Hippocampal formation (tissue), 2 donors: ENCODE measurements at regions not wholly inside any gene's neighbourhood (a gene's known extent, or its start where the extent isn't known, plus 50 kb on each side); places are given as distances from the start of the nearest gene placed in this dataset.
"Not testable (repeated sequence)": the region's sequence is repeated elsewhere in the genome, so short reads cannot be mapped to it uniquely, and the experiment has no call there.

ENCODE experiments used
- DNase-seq, 2 donors: peaks; one replicate each; lab custom pipeline; 2025; lab: John Stamatoyannopoulos, UW

GRCh38 chr5:121485999-121486398 is 365.7 kb upstream of the FTMT start:
- DNase-seq = not testable (repeated sequence)

- no peak for DNase-seq
These were observed 361.7 kb upstream of the FTMT start for GRCh38 chr5:121489972-121490371.

GRCh38 chr5:121497176-121497575 is 354.5 kb upstream of the FTMT start:
- DNase-seq = no peak

- DNase-seq = no peak
These were observed 351.4 kb upstream of the FTMT start for GRCh38 chr5:121500310-121500709.

DNA sequence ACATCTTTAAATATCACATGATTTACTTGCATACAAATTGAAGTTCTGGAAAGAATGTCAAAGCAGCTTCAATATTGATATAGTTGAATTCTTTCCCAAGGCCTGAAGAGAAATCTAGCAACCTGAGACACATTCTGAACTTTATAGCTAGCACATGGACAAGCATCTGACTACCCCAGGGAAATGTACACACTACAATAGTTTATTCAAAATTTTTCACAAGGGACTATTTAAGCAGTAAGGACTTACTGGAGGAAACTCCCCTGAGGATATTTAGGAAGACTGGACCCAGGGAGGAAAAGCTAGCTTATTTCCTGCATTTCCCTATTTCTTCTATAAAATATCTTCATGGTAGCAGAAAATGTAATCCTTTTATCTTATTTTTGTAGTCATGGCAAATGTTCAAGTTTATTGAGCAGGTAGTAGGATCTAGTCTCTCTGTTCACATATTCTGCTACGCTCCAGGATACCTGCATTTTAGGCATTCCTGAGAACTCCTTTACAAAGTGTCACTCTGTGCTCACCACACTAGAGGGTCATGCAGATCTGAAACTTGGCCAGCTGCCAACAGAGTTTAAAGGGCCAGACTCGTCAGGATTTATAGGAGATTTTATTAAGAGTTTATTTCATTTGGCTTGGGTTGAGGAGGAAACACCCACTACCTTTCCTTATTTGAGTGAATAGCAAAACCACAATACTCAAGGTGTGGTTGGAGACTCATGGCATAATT is 348.4 kb upstream of the FTMT start:
- DNase-seq = no peak

GRCh38 chr5:121516997-121517396 is 334.7 kb upstream of the FTMT start:
- DNase-seq = no peak

DNA sequence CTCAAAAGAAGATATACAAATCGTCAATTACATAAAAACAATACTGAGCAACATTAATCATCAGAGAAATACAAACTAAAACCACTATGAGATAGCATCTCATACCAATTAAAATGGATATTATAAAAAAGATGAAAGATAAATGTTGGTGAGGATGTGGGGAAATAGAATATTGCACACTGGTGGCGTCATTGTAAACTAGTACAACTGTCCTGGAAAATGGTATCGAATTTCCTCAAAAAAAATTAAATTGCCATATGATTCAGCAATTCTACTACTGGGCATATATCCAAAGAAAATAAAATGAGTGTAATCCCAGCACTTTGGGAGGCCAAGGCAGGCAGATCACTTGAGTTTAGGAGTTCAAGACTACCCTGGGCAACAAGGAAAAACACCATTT is 326.0 kb upstream of the FTMT start:
- no peak for DNase-seq

DNA sequence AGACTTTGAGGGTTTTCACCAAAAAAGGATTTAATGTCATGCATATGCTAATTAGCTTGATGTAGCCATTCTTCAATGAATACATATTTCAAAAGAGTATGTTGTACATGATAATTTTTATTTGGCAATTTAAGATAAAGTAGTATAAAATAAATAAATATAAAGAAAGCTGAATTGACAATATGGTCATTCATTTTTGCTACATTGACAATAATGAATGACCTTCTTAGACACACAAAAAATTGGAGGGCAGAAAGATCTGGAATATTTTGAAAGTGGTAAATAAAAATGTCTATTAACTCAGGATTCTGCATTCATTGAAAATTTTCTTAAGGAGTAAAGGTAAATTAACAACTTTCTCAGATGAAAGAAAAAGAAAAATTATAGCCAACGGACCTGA is 324.8 kb upstream of the FTMT start:
- no peak for DNase-seq

GRCh38 chr5:121533814-121534213 is 317.9 kb upstream of the FTMT start:
- no peak for DNase-seq

DNA sequence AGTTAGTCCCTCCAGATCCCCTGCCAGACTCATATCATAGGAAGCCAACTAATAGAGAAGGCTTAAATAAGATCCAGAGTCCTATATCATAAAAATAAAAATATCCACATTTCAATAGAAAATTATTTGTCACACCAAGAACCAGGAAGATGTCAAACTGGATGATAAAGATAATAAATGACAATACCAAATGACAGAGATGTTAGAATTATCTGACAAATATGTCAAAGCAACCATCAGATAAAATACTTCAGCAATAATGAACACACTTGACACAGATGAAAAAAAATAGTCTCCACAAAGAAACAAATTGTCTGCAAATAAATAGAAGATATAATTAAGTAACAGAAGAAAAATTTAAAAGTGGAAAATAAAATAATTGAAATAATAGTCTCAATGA is 300.7 kb upstream of the FTMT start:
- DNase-seq = no peak

- DNase-seq = no peak
These were observed 291.9 kb upstream of the FTMT start for GRCh38 chr5:121559832-121560231.

- DNase-seq = no peak
These were observed 279.6 kb upstream of the FTMT start for GRCh38 chr5:121572061-121572460.

DNA sequence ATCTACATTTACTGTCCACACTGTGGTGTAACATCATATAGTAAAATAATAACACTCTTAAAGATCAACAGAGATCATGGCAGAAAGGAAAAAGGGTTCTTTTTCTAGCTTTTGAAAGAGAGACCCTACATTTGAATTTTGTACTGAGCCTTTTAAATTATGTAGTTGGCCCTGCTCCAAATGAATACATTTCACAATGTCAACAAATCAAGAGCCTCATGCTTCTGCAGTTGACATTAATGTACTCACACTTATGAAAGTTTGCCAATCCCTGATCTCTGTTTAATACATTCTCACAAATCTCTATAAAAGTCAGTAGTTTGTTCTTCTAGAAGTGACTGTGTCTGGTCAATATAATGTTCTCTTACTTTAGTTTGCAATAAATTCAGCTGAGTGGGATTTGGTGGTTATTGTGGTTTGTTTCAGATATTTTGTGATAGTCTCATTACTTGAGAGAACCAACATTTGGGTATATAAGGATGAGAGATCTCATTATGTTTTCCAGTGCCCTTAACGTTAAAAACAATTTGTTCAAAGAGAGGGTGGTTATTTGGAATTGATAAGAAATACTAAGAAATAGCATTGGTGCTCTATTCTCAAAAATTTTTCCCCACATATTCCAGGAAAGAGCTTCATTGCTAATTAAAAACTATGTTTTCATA is 277.8 kb upstream of the FTMT start:
- no peak for DNase-seq

GRCh38 chr5:121581588-121581987 is 270.1 kb upstream of the FTMT start:
- no peak for DNase-seq

GRCh38 chr5:121596882-121597281 is 254.8 kb upstream of the FTMT start:
- DNase-seq = no peak

- DNase-seq = no peak
These were observed 242.9 kb upstream of the FTMT start for GRCh38 chr5:121608826-121609225.

GRCh38 chr5:121624035-121624434 is 227.6 kb upstream of the FTMT start:
- no peak for DNase-seq

DNA sequence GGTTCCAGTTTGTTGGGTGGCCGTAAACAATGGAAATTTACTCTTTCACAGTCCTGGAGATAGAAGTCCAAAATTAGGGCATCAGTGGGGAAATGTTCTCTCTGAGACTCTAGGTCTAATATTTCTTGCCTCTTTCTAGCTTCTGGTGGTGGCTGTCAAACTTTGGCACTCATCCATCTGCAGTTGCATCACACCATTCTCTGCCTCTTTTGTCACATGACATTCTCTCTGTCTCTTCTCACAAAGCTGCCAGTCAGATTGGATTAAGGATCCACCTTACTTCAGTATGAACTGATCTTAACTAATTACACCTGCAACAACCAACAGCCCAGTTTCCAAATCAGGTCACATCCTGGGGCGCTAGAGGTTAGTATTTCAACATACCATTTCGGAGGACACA is 222.9 kb upstream of the FTMT start:
- DNase-seq = no peak

DNA sequence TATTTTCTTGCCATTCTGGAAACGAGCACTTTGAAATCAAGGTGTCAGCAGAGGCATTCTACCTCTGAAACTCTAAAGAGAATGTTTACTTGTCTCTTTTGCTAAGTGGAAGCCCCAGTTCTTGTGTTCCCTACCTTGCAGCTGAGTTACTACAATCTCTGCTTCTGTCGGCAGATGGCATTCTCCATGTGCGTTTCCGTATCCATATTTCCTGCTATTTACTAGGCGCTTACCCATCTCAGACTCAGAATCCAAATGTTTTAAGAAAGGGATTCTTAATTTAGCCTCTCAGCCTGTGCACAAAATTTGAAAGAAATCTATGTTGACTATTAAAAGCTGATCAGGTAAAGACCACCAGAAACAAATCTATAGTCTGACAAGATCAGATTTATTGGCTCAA is 221.3 kb upstream of the FTMT start:
- DNase-seq = peak in 1 of 2 donors; percentile 28

GRCh38 chr5:121634946-121635345 is 216.7 kb upstream of the FTMT start:
- DNase-seq = no peak

- no peak for DNase-seq
These were observed 213.6 kb upstream of the FTMT start for GRCh38 chr5:121638126-121638525.

DNA sequence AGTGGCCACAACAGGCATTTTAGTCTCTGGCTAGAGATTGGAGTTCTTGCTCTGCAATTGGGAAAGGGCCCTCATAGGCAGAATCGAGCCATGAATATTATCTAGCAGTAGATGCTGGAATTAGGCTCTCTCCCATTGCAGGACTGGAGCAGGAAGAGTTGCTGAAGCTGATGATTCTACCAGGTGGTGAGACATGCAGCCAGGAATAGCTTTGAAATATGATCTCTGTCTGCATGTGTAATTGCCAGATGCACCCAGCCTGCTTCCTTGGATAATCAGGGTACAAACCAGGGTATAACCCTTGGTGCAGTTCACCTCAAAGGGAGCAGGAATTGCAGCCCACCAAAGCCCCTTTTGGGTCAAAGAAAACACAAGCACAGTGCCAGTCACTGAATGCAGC is 211.4 kb upstream of the FTMT start:
- DNase-seq = no peak

- no peak for DNase-seq
These were observed 193.5 kb upstream of the FTMT start for GRCh38 chr5:121658221-121658620.

DNA sequence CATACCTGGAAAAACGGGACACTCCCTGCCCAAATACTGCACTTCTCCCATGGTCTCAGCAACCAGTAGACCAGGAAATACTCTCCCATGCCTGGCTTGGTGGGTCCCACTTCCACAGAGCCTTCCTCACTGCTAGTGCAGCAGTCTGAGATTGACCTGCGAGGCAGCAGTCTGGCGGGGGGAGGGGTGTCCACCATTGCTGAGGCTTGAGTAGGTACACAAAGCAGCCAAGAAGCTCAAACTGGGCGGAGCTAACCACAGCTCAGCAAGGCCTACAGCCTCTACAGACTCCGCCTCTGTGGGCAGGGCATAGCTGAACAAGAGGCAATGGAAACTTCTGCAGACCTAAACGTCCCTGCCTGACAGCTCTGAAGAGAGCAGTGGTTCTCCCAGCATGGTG is 191.5 kb upstream of the FTMT start:
- DNase-seq = no peak
